ENCODE measurements at regions not wholly inside any gene's neighbourhood (a gene's known extent, or its start where the extent isn't known, plus 50 kb on each side); places are given as distances from the start of the nearest gene placed in this dataset.

DNA sequence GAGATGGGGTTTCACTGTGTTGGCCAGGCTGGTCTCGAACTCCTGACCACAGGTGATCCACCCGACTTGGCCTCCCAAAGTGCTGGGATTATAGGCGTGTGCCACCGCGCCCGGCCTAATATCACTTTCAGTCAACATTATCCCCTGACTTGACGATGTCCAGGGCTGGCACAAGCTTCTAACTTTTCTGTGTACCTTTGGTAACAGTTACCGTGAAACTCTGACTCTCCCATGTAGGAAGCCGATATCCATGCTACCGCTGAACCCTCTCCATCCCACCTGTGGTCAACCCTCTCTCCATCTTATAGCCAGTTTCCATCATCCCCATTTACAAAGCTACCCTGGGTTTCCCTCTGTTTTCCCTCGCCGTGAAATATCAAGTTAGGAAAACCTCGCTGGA lies 77.5 kb downstream of the CRLF2 start:
- TF ChIP-seq, protein P1, sequence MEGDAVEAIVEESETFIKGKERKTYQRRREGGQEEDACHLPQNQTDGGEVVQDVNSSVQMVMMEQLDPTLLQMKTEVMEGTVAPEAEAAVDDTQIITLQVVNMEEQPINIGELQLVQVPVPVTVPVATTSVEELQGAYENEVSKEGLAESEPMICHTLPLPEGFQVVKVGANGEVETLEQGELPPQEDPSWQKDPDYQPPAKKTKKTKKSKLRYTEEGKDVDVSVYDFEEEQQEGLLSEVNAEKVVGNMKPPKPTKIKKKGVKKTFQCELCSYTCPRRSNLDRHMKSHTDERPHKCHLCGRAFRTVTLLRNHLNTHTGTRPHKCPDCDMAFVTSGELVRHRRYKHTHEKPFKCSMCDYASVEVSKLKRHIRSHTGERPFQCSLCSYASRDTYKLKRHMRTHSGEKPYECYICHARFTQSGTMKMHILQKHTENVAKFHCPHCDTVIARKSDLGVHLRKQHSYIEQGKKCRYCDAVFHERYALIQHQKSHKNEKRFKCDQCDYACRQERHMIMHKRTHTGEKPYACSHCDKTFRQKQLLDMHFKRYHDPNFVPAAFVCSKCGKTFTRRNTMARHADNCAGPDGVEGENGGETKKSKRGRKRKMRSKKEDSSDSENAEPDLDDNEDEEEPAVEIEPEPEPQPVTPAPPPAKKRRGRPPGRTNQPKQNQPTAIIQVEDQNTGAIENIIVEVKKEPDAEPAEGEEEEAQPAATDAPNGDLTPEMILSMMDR (conservative IDR thresholded peaks at IDR 0.05; ENCODE audit: low read depth, low read length) = no peak
- TF ChIP-seq POLR2A (IDR thresholded peaks at IDR 0.05; ENCODE audit: low read depth, low read length) (no peak), SMC3 (IDR thresholded peaks at IDR 0.05; ENCODE audit: low read depth, low read length) (no peak), CEBPB (IDR thresholded peaks at IDR 0.05; ENCODE audit: low read depth, low read length) (no peak), CHD1 (IDR thresholded peaks at IDR 0.05; ENCODE audit: low read depth, low read length) (no peak), MXI1 (IDR thresholded peaks at IDR 0.05; ENCODE audit: borderline replicate concordance, low read depth, low read length) (no peak), FOS (IDR thresholded peaks at IDR 0.05; ENCODE audit: low read depth, low read length) (no peak), RFX5 (IDR thresholded peaks at IDR 0.05; ENCODE audit: low read depth, low read length) (no peak), BHLHE40 (IDR thresholded peaks at IDR 0.05; ENCODE audit: low read depth, low read length) (no peak), MAZ (IDR thresholded peaks at IDR 0.05; ENCODE audit: borderline replicate concordance, low read depth, low read length) (no peak), RCOR1 (IDR thresholded peaks at IDR 0.05; ENCODE audit: insufficient replicate concordance, low read length) (no peak), MAFK (IDR thresholded peaks at IDR 0.05; ENCODE audit: low read depth, low read length) (no peak), NFE2L2 (IDR thresholded peaks at IDR 0.05; ENCODE audit: low read depth, low read length) (no peak)
